ENCODE measurements at regions not wholly inside any gene's neighbourhood (a gene's known extent, or its start where the extent isn't known, plus 50 kb on each side); places are given as distances from the start of the nearest gene placed in this dataset.

DNA sequence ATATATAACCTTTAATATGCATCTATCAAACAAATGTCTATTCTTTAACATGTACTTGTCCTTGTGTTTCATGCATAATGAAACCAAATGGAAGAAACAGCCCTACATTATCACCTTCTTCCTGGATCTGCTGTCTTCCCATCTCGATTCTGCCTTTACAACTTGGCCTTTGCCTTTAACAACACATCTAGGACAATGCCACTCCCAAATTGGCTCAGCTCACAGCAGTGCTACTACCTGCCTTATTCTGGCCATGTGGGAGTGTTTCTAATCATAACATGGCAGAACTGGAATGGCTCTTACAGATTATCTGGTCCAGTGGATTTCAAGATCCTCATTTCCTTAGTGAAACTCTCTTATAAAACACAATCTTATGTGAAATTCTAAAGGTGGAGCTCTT lies 176.5 kb downstream of the CARTPT start:
- DNase-seq (no peak), ATAC-seq (ENCODE audit: low read depth) (no peak)
- H3K9ac ChIP-seq (ENCODE audit: low read depth, low read length) = no peak overlapping the region
- H3K36me3 ChIP-seq (ENCODE audit: control insufficient read depth, insufficient read depth, low read length) = no peaks in the 10 kb centered on the region
- no peak overlapping the region for H3K4me3 ChIP-seq (ENCODE audit: insufficient read depth, low read depth, low read length)
- no peak overlapping the region for H2AK5ac ChIP-seq (ENCODE audit: low read depth, low read length)
- no peak overlapping the region for H4K8ac ChIP-seq (ENCODE audit: low read depth in 2 of 2, low read length in 2 of 2)
- H3K23ac ChIP-seq (ENCODE audit: low read depth, low read length) = no peak overlapping the region
- H2AFZ ChIP-seq (replicated peaks; ENCODE audit: low read length, poor library complexity) = no peak overlapping the region
- dilution Hi-C loops (cut with HindIII; ENCODE audit: low sequenced_read_pairs, unreplicated experiment) = no loop called here
- BruUV-seq (replicated peaks) = no TSS peak
- H3K4me2 ChIP-seq (ENCODE audit: low read depth, low read length) = no peak overlapping the region
- WGBS, 2 experiments (ENCODE audit: extremely low coverage in 2 of 2, insufficient read length in 1 of 2) = no CpG with 5 or more reads among the region's 1 CpG
- H3K4me1 ChIP-seq (ENCODE audit: control insufficient read depth, insufficient read depth, low read length) = peaks cover 9% of the 10 kb centered on the region
- no peak overlapping the region for H3K56ac ChIP-seq (ENCODE audit: extremely low read depth, insufficient read depth, low read length)
- no peak overlapping the region for H2BK15ac ChIP-seq (ENCODE audit: low read depth, low read length)
- ChIA-PET POLR2A (ENCODE audit: unreplicated experiment) (no interaction called here), CTCF (no interaction called here)
- H3K18ac ChIP-seq (ENCODE audit: low read depth, low read length) = no peak overlapping the region
- H2BK5ac ChIP-seq (ENCODE audit: low read depth, low read length, poor library complexity, severe bottlenecking) = no peak overlapping the region
- no peak overlapping the region for H2BK120ac ChIP-seq (ENCODE audit: low read depth, low read length)
- H3K9me1 ChIP-seq (ENCODE audit: insufficient read depth, low read length) = 0 out of 2 replicates have a peak, but pooled peaks cover 2% of the 10 kb centered on the region
- H3K4ac ChIP-seq (ENCODE audit: low read depth, low read length) = no peak overlapping the region
- no peaks in the 10 kb centered on the region for H4K20me1 ChIP-seq (ENCODE audit: insufficient read depth, low read length)
- no peak overlapping the region for H3K14ac ChIP-seq (replicated peaks; ENCODE audit: low read depth, low read length)
- in situ Hi-C loops (cut with MboI; ENCODE audit: low sequenced_read_pairs) = no loop called here
- peaks cover 22% of the 10 kb centered on the region for H3K27me3 ChIP-seq (ENCODE audit: control insufficient read depth, insufficient read depth, low read length)
- no peak overlapping the region for H3K27ac ChIP-seq (ENCODE audit: insufficient read depth, low read length)
- no peak overlapping the region for H2BK20ac ChIP-seq (ENCODE audit: low read depth, low read length)
- TF ChIP-seq MXI1 (IDR thresholded peaks at IDR 0.05; ENCODE audit: borderline replicate concordance, low read depth, low read length) (no peak), SMC3 (IDR thresholded peaks at IDR 0.05; ENCODE audit: low read depth, low read length) (no peak), MAZ (IDR thresholded peaks at IDR 0.05; ENCODE audit: borderline replicate concordance, low read depth, low read length) (no peak), RCOR1 (IDR thresholded peaks at IDR 0.05; ENCODE audit: insufficient replicate concordance, low read length) (no peak)
- H3K79me1 ChIP-seq (ENCODE audit: low read depth in 1 of 2, low read length in 2 of 2) = no peaks in the 10 kb centered on the region
- H4K91ac ChIP-seq (ENCODE audit: insufficient read depth, low read depth, low read length) = no peak overlapping the region
- H4K5ac ChIP-seq (ENCODE audit: low read depth, low read length) = no peak overlapping the region
- no peaks in the 10 kb centered on the region for H3K9me3 ChIP-seq (ENCODE audit: control insufficient read depth, insufficient read depth, low read length)
- intact Hi-C loops (cut with micrococcal nuclease) = no loop called here
- no peak overlapping the region for H2AK9ac ChIP-seq (replicated peaks; ENCODE audit: low read depth, low read length, poor library complexity)

Data from IMR-90 (cell line).